PC-9 (cell line): ENCODE measurements at regions not wholly inside any gene's neighbourhood (a gene's known extent, or its start where the extent isn't known, plus 50 kb on each side); places are given as distances from the start of the nearest gene placed in this dataset.

ENCODE experiments used
- BruUV-seq: library from RNA; stranded (reverse); fragments of 400-500 nt; replicated peaks from 2 replicates; lab custom pipeline; 2021; lab: Mats Ljungman, UMichigan
- CTCF ChIA-PET: fragments of 300-600 bp; sonication (Branson Sonifier 250); formaldehyde crosslinking; loops from one replicate; lab custom pipeline; 2022; ENCODE audit warnings: antibody characterized with exemption; lab: Charles Lee
- POLR2A ChIA-PET: fragments of 300-600 bp; sonication (Branson Sonifier 250); formaldehyde crosslinking; loops from one replicate; lab custom pipeline; 2022; ENCODE audit warnings: antibody characterized with exemption; ENCODE audit not compliant: unreplicated experiment; lab: Charles Lee
- DNase-seq, 2 experiments: peaks; one replicate each; pipeline versions ENCODE4 v3.0.0 to v3.0.0-alpha.2; 2015 to 2022; ENCODE audit warnings: mixed read lengths in 1 of 2
- H2AFZ ChIP-seq: fragments of 200-600 bp; sonication (generic); 2 replicates; pipeline ENCODE4 v1.8.1; 2017; ENCODE audit warnings: antibody characterized with exemption
- H3F3A ChIP-seq: fragments of 200-600 bp; sonication (generic); 2 replicates; pipeline ENCODE4 v1.8.1; 2017; ENCODE audit warnings: antibody characterized with exemption, mild to moderate bottlenecking, low read depth; ENCODE audit not compliant: insufficient read depth
- H3K27ac ChIP-seq: fragments of 200-600 bp; sonication (generic); 2 replicates; pipeline ENCODE4 v1.6.1; 2016; ENCODE audit warnings: mixed run types
- H3K27me3 ChIP-seq: fragments of 200-600 bp; sonication (generic); 2 replicates; pipeline ENCODE4 v1.6.1; 2016; ENCODE audit warnings: low read depth, mixed run types; ENCODE audit not compliant: insufficient read depth
- H3K36me3 ChIP-seq: fragments of 200-600 bp; sonication (generic); 2 replicates; pipeline ENCODE4 v1.6.1; 2016; ENCODE audit warnings: low read depth, mixed run types
- H3K4me1 ChIP-seq: fragments of 200-600 bp; sonication (generic); replicated peaks from 2 replicates; pipeline ENCODE4 v1.6.1; 2016; ENCODE audit warnings: mixed run types; ENCODE audit not compliant: insufficient read depth
- H3K4me2 ChIP-seq: fragments of 200-600 bp; sonication (generic); 2 replicates; pipeline ENCODE4 v1.6.1; 2017; ENCODE audit warnings: mixed run types
- H3K4me3 ChIP-seq: fragments of 200-600 bp; sonication (generic); 2 replicates; pipeline ENCODE4 v1.6.1; 2016; ENCODE audit warnings: mixed run types
- H3K79me2 ChIP-seq: fragments of 200-600 bp; sonication (generic); 2 replicates; pipeline ENCODE4 v1.6.1; 2017; ENCODE audit warnings: low read depth, mixed run types
- H3K9me2 ChIP-seq: fragments of 200-600 bp; sonication (generic); 2 replicates; pipeline ENCODE4 v1.8.1; 2017; ENCODE audit warnings: mild to moderate bottlenecking; ENCODE audit not compliant: insufficient read depth
- H3K9me3 ChIP-seq: fragments of 200-600 bp; sonication (generic); 2 replicates; pipeline ENCODE4 v1.8.1; 2016; ENCODE audit warnings: low read depth; ENCODE audit not compliant: insufficient read depth
- H4K20me1 ChIP-seq: fragments of 200-600 bp; sonication (generic); 2 replicates; pipeline ENCODE4 v1.8.1; 2017; ENCODE audit not compliant: insufficient read depth
- CTCF ChIP-seq: fragments of 200-600 bp; sonication (generic); conservative IDR thresholded peaks from 2 replicates; pipeline ENCODE4 v1.6.1; 2017; ENCODE audit warnings: mixed run types, antibody characterized with exemption, mild to moderate bottlenecking, moderate library complexity
- EZH2 ChIP-seq: fragments of 200-600 bp; sonication (generic); IDR thresholded peaks from 2 replicates; pipeline ENCODE4 v1.8.0; 2017; ENCODE audit warnings: antibody characterized with exemption, low read depth
- intact Hi-C: fragments of 100-400 bp; cut with micrococcal nuclease; formaldehyde crosslinking; loops from one replicate; pipeline ENCODE4 v1.10.0; 2022; ENCODE audit not compliant: unreplicated experiment

DNA sequence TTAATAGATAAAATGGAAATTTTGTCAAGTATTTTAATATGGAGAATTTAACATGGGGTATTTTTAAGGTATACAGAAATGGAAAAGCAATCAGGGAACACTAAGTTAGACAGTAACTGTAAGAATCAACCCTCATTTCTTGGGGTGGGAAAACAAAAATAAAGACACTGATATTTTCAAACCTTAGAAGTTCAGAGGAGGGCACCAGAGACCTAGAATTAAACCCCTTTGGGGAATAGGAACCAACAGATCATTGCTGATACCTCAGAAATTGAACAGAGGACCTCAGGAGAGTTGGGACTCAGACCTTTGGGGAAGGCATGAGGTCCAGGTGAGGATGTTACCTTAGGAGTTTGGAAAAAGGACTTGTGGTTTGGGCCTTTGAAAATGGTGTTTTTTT is 435.6 kb downstream of the TMA16 start:
- ChIA-PET POLR2A (no interaction called here), CTCF (no interaction called here)
- Histone ChIP-seq H3K36me3 (no peaks in the 10 kb centered on the region), H3K27me3 (no peaks in the 10 kb centered on the region), H3K4me1 (no peaks in the 10 kb centered on the region), H3F3A (no peaks in the 10 kb centered on the region), H3K9me3 (no peaks in the 10 kb centered on the region), H3K9me2 (no peaks in the 10 kb centered on the region), H4K20me1 (no peaks in the 10 kb centered on the region), H2AFZ (no peak overlapping the region), H3K79me2 (no peaks in the 10 kb centered on the region), H3K27ac (no peak overlapping the region), H3K4me3 (no peak overlapping the region), H3K4me2 (no peak overlapping the region)
- no peak for TF ChIP-seq EZH2
- no peak for TF ChIP-seq CTCF
- DNase-seq: no peak
- BruUV-seq: no TSS peak
- intact Hi-C loops: no loop called here

DNA sequence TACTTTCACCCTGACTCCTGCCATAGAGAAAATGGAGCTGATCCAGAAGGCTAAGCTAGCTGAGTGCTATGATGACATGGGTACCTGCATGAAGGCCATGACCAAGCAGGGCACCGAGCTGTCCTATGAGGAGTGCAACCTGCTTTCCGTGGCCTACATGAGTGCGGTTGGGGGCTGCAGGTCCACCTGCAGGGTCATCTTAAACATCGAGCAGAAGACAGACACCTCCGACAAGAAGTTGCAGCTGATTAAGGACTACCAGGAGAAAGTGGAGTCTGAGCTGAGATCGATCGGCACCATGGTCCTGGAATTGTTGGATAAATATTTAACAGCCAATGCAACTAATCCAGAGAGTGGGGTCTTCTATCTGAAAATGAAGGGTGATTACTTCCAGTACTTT is 438.0 kb downstream of the TMA16 start:
- no peak for DNase-seq
- H3K4me1 ChIP-seq: no peaks in the 10 kb centered on the region
- H3K27ac ChIP-seq: no peak overlapping the region
- no TSS peak for BruUV-seq
- intact Hi-C loops: no loop called here
- CTCF ChIA-PET: no interaction called here
- no peaks in the 10 kb centered on the region for H4K20me1 ChIP-seq
- no peaks in the 10 kb centered on the region for H3K9me3 ChIP-seq
- TF ChIP-seq EZH2 (no peak), CTCF (no peak)
- POLR2A ChIA-PET: interaction anchor here (0.5 kb wide), 1 partner anchor 304 kb away, joined by 3 read pairs; no protein-coding TSS in a partner anchor
- H2AFZ ChIP-seq: no peak overlapping the region
- no peak overlapping the region for H3K4me3 ChIP-seq
- H3K4me2 ChIP-seq: no peak overlapping the region
- H3K79me2 ChIP-seq: no peaks in the 10 kb centered on the region
- no peaks in the 10 kb centered on the region for H3K36me3 ChIP-seq
- H3F3A ChIP-seq: no peaks in the 10 kb centered on the region
- H3K9me2 ChIP-seq: no peaks in the 10 kb centered on the region
- no peaks in the 10 kb centered on the region for H3K27me3 ChIP-seq

GRCh38 chr4:163939597-163939996 is 445.1 kb downstream of the TMA16 start:
- BruUV-seq: no TSS peak
- no peaks in the 10 kb centered on the region for H3K27me3 ChIP-seq
- POLR2A ChIA-PET: no interaction called here

More at GRCh38 chr4:163939597-163939996, 445.1 kb downstream of the TMA16 start:
- intact Hi-C loops: no loop called here
- H2AFZ ChIP-seq: no peak overlapping the region
- CTCF ChIA-PET: no interaction called here
- TF ChIP-seq CTCF (no peak), EZH2 (no peak)
- no peaks in the 10 kb centered on the region for H3K36me3 ChIP-seq
- no peak overlapping the region for H3K4me2 ChIP-seq
- H3K27ac ChIP-seq: no peak overlapping the region
- no peak overlapping the region for H3K4me3 ChIP-seq
- no peaks in the 10 kb centered on the region for H4K20me1 ChIP-seq
- DNase-seq: no peak
- H3K4me1 ChIP-seq: no peaks in the 10 kb centered on the region
- no peaks in the 10 kb centered on the region for H3K9me3 ChIP-seq
- no peaks in the 10 kb centered on the region for H3F3A ChIP-seq
- no peaks in the 10 kb centered on the region for H3K79me2 ChIP-seq
- H3K9me2 ChIP-seq: no peaks in the 10 kb centered on the region
